ENCODE measurements at regions not wholly inside any gene's neighbourhood (a gene's known extent, or its start where the extent isn't known, plus 50 kb on each side); places are given as distances from the start of the nearest gene placed in this dataset.

- no peak for DNase-seq (ENCODE audit: low spot score)
Measured at GRCh38 chr13:22599156-22599555, 581.6 kb upstream of the SGCG start.

GRCh38 chr13:22618002-22618401 is 562.8 kb upstream of the SGCG start:
- no peak for DNase-seq (ENCODE audit: low spot score)

GRCh38 chr13:22625691-22626090 is 555.1 kb upstream of the SGCG start:
- DNase-seq (ENCODE audit: low spot score), result no peak

- no peak for DNase-seq (ENCODE audit: low spot score)
Measured at GRCh38 chr13:22629374-22629773, 551.4 kb upstream of the SGCG start.

GRCh38 chr13:22642088-22642487 is 538.7 kb upstream of the SGCG start:
- no peak for DNase-seq (ENCODE audit: low spot score)

- DNase-seq (ENCODE audit: low spot score), result no peak
Measured at GRCh38 chr13:22644941-22645340, 535.8 kb upstream of the SGCG start.

GRCh38 chr13:22647156-22647850 is 533.5 kb upstream of the SGCG start:
- no peak for DNase-seq (ENCODE audit: low spot score)

GRCh38 chr13:22648320-22648801 is 532.4 kb upstream of the SGCG start:
- no peak for DNase-seq (ENCODE audit: low spot score)

- no peak for DNase-seq (ENCODE audit: low spot score)
Measured at GRCh38 chr13:22652796-22653195, 528.0 kb upstream of the SGCG start.

- DNase-seq (ENCODE audit: low spot score), result no peak
Measured at GRCh38 chr13:22653866-22654265, 526.9 kb upstream of the SGCG start.

- DNase-seq (ENCODE audit: low spot score), result no peak
Measured at GRCh38 chr13:22655106-22655852, 525.5 kb upstream of the SGCG start.

- DNase-seq (ENCODE audit: low spot score), result no peak
Measured at GRCh38 chr13:22662771-22663170, 518.0 kb upstream of the SGCG start.

GRCh38 chr13:22665506-22665905 is 515.3 kb upstream of the SGCG start:
- DNase-seq (ENCODE audit: low spot score), result no peak

- no peak for DNase-seq (ENCODE audit: low spot score)
Measured at GRCh38 chr13:22690756-22691155, 490.0 kb upstream of the SGCG start.

- DNase-seq (ENCODE audit: low spot score), result no peak
Measured at GRCh38 chr13:22693691-22694090, 487.1 kb upstream of the SGCG start.

GRCh38 chr13:22696433-22696832 is 484.3 kb upstream of the SGCG start:
- DNase-seq (ENCODE audit: low spot score), result no peak

- DNase-seq (ENCODE audit: low spot score), result no peak
Measured at GRCh38 chr13:22698467-22698866, 482.3 kb upstream of the SGCG start.

GRCh38 chr13:22700246-22700887 is 480.4 kb upstream of the SGCG start:
- DNase-seq (ENCODE audit: low spot score), result no peak

GRCh38 chr13:22703601-22704209 is 477.1 kb upstream of the SGCG start:
- no peak for DNase-seq (ENCODE audit: low spot score)

- DNase-seq (ENCODE audit: low spot score), result no peak
Measured at GRCh38 chr13:22707946-22708345, 472.8 kb upstream of the SGCG start.

GRCh38 chr13:22717036-22717435 is 463.7 kb upstream of the SGCG start:
- no peak for DNase-seq (ENCODE audit: low spot score)

- no peak for DNase-seq (ENCODE audit: low spot score)
Measured at GRCh38 chr13:22726726-22727125, 454.1 kb upstream of the SGCG start.

Measured in mesenteric fat pad (tissue), 1 donor.